HT1080 (cell line): ENCODE measurements at regions not wholly inside any gene's neighbourhood (a gene's known extent, or its start where the extent isn't known, plus 50 kb on each side); places are given as distances from the start of the nearest gene placed in this dataset.
"Not testable (repeated sequence)": the region's sequence is repeated elsewhere in the genome, so short reads cannot be mapped to it uniquely, and the experiment has no call there.

Experiments
- DNase-seq: peaks from one replicate; pipeline ENCODE4 v3.0.0-alpha.2; 2015; ENCODE audit warnings: low read depth

GRCh38 chr7:86372262-86372661 is 271.4 kb upstream of the GRM3 start:
- DNase-seq: no peak

DNA sequence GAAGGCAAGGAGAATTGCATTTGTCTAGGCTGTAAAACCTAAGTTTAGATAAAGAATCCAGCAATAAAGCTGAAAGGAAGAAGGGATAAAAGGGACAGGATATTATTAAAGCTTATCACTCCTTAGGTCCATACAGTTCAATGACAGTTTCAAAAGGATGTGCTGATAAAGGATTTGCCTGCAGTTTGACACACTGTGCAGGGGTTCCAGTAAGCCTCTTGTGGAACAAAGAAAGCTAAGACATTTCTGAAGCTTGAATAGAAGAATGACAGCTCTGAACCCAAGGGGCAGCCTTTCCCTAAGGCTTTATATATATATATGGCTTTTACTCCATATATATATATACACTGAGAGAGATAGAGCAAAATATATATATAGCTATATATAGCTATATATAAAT is 276.8 kb upstream of the GRM3 start:
- no peak for DNase-seq

DNA sequence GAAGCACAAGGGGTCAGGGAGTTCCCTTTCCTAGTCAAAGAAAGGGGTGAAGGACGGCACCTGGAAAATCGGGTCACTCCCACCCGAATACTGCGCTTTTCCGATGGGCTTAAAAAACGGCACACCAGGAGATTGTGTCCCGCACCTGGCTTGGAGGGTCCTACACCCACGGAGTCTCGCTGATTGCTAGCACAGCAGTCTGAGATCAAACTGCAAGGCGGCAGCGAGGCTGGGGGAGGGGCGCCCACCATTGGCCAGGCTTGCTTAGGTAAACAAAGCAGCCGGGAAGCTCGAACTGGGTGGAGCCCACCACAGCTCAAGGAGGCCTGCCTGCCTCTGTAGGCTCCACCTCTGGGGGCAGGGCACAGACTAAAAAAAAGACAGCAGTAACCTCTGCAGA is 303.3 kb upstream of the GRM3 start:
- not testable (repeated sequence) for DNase-seq

DNA sequence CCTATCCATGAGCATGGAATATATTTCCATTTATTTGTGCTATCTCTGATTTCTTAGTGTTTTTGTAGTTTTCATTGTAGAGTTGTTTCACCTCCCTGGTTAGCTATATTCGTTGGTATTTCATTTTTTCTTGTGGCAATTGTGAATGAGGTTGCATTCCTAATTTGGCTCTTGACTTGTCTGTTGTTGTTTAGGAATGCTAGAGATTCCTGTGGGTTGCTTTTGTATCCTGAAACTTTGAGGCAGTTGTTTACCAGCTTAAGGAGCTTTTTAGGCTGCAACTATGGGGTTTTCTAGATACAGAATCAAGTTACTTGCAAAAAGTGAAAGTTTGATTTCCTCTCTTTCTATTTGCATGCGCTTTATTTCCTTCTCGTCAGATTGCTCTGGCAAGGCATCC is 304.7 kb upstream of the GRM3 start:
- no peak for DNase-seq

DNA sequence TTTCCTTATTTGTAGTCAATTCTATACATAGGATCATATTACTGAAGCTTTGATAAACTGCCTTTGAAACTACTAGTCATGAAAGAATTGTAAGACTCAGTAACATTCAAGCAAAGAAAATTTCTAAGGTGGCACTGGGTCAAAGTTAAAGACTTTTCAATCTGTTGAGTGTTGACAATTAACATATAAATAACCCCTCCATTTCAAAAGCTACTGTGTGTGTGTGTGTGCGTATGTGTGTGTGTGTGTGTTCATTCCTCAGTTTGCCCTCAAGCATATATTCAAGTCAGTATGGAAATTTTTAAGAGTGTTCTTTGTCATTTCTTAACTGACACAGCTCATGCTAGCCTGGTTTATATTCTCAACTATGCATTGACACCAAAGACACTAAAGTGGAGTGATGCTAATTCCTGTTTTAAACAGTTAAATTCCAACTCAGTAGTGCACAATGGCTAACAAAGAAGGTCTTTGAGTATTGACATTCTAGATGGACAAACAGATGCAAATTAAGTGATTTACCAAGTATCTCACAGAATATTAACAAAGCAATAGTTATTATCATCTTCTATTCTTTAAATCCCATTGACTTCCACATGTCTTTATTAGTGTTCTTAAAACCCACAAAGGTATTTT is 314.8 kb upstream of the GRM3 start:
- DNase-seq: no peak

DNA sequence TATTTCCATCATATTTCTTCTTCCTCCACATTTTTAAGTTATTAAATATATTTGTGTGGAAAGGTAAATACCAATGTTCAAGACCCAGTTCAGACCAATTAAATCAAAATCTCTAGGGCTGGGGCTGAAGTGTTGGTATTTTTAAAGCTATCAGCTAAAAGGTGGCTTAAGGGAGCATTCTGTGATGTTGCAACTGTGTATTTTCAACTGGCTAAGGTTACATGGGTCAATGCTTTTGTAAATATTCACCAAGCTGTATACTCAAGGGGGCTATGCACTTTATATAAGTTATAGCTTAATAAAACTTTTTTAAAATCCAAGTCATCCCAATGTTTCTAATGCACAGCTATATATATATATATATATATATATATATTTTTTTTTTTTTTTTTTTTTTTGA is 316.9 kb upstream of the GRM3 start:
- DNase-seq: no peak

GRCh38 chr7:86320889-86321288 is 322.8 kb upstream of the GRM3 start:
- DNase-seq: no peak

- DNase-seq: no peak
Measured at GRCh38 chr7:86320341-86320740, 323.4 kb upstream of the GRM3 start.

DNA sequence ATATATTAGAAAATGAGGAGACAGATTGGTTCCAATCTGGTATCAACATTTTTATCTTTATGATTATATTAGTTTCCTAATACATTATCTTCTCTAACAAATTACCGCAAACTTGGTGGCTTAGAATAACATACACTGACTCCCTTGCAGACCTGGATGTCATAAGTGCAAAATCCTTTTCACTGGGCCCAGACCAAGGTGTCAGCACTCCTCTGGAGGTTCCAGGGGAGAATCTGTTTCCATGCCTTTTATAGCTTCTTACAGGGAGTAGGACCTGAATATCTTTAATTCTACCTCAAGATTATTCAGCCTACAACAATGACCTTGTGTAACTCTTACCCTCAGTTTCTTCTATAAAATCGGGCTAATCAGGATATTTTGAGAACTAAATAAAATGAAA is 329.9 kb upstream of the GRM3 start:
- DNase-seq: no peak

DNA sequence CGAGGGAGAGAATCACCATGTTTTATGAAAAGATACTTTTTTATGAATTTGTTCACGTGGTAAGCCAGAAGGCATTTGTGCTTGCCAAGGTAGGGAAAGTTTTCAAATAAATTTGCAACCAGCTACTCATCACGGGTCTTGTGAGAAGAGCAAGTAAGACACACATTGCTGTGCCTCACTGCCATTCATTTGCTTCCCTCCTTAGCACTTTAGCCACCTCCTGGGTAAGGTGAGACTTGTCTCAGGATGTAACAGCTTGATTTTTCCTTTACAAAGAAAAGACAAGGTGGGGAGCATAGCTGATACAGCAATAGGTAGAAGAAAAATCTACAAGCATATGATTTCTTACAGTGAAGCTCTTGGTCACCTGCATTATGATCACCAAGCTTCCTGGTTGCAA is 342.4 kb upstream of the GRM3 start:
- DNase-seq: no peak

GRCh38 chr7:86295526-86295925 is 348.2 kb upstream of the GRM3 start:
- no peak for DNase-seq

- DNase-seq: no peak
Measured at GRCh38 chr7:86282014-86282682, 361.6 kb upstream of the GRM3 start.

GRCh38 chr7:86280150-86280549 is 363.6 kb upstream of the GRM3 start:
- no peak for DNase-seq

GRCh38 chr7:86262781-86263180 is 380.9 kb upstream of the GRM3 start:
- no peak for DNase-seq

GRCh38 chr7:86257894-86258293 is 385.8 kb upstream of the GRM3 start:
- DNase-seq: no peak

DNA sequence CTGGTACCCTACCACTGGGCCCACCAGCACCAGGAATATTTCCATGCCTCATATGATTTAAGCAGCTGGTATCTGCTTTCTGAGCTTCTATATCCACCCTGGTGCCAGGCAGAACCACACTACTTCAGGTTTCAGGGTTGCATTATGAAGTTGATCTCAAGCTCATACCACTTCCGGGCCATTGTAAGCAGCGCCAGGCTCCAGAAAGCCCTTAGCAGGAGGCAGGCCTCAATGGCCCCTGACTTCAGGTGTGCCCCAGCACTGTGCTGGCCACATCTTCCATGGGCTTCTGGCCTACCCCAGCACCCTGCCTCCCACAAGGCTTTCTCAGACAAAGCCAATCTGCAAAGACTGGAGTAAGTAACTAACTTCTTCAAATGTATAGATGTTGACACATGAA is 391.3 kb upstream of the GRM3 start:
- no peak for DNase-seq

DNA sequence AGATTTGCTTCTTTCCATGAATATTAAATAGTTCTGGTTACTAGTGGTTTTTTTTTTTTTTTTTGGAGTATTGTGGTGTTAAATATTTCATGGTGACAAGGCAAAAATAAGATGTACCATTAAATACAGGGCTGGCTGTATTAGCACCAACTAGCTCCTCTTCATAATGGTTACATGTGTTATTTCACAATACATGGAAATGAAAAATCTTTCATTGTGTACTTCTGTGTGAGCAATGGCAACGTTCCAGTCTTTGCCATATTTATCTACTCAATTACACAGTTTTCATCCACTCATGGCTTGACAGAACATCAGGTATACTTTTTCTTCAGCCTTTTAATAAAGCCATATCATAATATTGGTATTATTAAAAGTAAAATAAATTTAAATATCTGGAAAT is 394.7 kb upstream of the GRM3 start:
- DNase-seq: no peak

DNA sequence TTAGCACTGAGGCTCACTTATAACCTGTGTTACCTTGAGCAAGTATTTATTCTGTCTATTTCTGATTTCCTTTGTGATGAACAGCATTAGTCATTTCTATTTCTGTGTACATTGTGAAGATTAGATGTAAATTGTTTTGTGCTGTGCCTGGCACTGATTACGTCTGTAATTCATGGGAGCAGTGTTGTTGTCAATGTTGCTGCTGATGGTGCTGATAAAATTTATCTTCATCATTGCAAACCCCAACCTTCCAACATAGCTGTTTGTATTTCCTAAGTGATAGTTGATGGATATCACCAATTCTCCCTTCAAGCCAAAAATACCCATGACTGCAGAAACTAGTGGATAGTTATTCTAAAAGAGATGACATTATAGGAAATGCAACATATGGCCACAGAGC is 400.5 kb upstream of the GRM3 start:
- no peak for DNase-seq

DNA sequence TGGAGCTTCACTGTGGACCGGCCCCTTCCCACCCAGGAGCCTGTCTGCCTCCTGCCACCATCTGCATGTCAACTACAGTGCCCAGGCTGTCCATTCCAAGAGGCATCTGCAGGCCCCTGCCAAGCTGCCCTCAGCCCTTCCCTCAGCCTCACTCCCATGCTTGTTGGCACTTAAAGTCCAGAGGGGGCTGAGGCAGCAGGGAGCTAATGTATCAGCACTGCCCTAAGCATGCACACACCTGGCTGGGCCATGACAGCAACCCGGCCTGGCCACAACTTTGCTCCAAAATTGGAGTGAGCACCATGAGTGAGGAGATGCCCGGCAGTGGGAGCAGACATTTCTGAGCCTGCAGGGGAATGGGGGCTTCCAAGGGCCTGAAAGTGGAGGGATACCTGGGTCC is 417.5 kb upstream of the GRM3 start:
- no peak for DNase-seq

DNA sequence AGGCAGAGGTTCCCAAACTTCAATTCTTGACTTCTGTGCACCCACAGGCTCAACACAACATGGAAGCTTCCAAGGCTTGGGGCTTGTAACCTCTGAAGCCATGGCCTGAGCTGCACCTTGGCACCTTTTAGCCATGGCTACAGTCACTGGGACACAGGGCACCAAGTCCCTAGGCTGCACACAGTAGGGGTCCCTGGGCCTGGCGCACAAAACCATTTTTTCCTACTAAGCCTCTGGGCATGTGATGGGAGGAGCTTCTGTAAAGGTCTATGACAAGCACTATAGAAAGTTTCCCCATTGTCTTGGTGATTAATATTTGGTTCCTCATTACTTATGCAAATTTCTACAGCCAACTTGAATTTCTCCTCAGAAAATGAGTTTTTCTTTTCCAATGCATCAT is 420.9 kb upstream of the GRM3 start:
- DNase-seq: no peak

- no peak for DNase-seq
Measured at GRCh38 chr7:86214734-86215133, 429.0 kb upstream of the GRM3 start.

DNA sequence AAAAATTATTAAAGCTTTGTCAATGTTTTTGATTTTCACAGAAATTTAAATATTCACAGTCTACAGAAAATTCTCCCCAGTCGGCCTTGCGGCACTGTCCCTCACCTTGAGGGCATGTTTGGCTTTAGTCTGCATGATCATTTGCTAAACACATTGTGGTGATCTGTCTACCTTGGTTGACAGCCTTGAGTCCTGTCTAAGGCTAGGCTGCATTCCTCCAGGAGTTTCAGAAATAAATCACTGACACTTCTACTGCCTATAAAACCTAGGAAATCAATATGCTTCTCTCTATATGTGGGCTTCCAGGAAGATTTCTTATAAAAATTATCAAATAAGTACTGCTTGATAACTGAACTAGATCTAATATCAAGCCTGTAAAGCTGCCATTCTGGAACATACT is 430.7 kb upstream of the GRM3 start:
- no peak for DNase-seq

GRCh38 chr7:86209036-86209435 is 434.7 kb upstream of the GRM3 start:
- DNase-seq: no peak

DNA sequence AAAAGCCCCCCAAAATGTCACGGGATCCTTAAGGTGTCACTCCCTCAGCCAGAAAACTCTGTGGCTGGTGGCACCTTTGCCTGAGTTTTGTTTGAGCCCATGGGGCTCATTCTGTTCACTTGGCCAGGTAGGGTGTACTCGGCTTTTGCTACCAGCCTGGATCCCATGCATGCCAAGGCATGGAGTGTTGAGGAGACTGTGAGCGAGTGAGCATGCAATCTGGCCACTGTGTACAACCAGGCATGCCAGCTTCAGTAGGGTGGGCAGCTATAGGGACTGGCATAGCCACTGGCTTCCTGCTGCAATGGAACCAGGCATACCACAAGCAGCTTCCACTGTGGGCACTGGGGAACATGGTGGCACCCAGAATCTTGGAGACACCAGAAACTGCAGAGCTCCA is 436.0 kb upstream of the GRM3 start:
- no peak for DNase-seq
